ENCODE measurements at regions not wholly inside any gene's neighbourhood (a gene's known extent, or its start where the extent isn't known, plus 50 kb on each side); places are given as distances from the start of the nearest gene placed in this dataset.

- Histone ChIP-seq H3K9me2 (replicated peaks; ENCODE audit: insufficient read depth, low read length) (no peaks in the 10 kb centered on the region), H3F3A (ENCODE audit: insufficient read depth) (no peaks in the 10 kb centered on the region)
- no peak for TF ChIP-seq CTCF (IDR thresholded peaks at IDR 0.05; ENCODE audit: insufficient read depth, low read length, poor library complexity, severe bottlenecking)
- TF ChIP-seq EZH2phosphoT487 (conservative IDR thresholded peaks at IDR 0.05; ENCODE audit: low read length), result no peak
These were observed 171.6 kb upstream of the SORCS1 start for GRCh38 chr10:107336061-107336460.

GRCh38 chr10:107317592-107317991 lies 153.1 kb upstream of the SORCS1 start:
- TF ChIP-seq EZH2phosphoT487 (conservative IDR thresholded peaks at IDR 0.05; ENCODE audit: low read length) (no peak), CTCF (IDR thresholded peaks at IDR 0.05; ENCODE audit: insufficient read depth, low read length, poor library complexity, severe bottlenecking) (no peak)
- Histone ChIP-seq H3K4me2 (ENCODE audit: low read depth, low read length, poor library complexity, severe bottlenecking) (no peak overlapping the region), H3K9me3 (ENCODE audit: insufficient read depth, low read length) (0 out of 2 replicates have a peak, but pooled peaks cover 3% of the 10 kb centered on the region), H3K4me3 (ENCODE audit: insufficient read depth, low read length, poor library complexity, severe bottlenecking) (no peak overlapping the region), H3K9me2 (replicated peaks; ENCODE audit: insufficient read depth, low read length) (no peaks in the 10 kb centered on the region), H3K9ac (ENCODE audit: low read length) (no peak overlapping the region), H3K27me3 (ENCODE audit: low read length) (no peaks in the 10 kb centered on the region), H3K36me3 (ENCODE audit: low read length) (no peaks in the 10 kb centered on the region), H3K27ac (ENCODE audit: low read depth, low read length) (no peak overlapping the region), H3F3A (ENCODE audit: insufficient read depth) (no peaks in the 10 kb centered on the region), H2AFZ (ENCODE audit: low read depth, low read length, severe bottlenecking) (no peak overlapping the region), H3K79me2 (ENCODE audit: insufficient read depth, low read length) (no peaks in the 10 kb centered on the region), H4K20me1 (ENCODE audit: low read depth, low read length) (no peaks in the 10 kb centered on the region)

More at GRCh38 chr10:107336061-107336460, 171.6 kb upstream of the SORCS1 start:
- no peak overlapping the region for H3K4me3 ChIP-seq (ENCODE audit: insufficient read depth, low read length, poor library complexity, severe bottlenecking)
- no peaks in the 10 kb centered on the region for H4K20me1 ChIP-seq (ENCODE audit: low read depth, low read length)
- H3K27ac ChIP-seq (ENCODE audit: low read depth, low read length), result no peak overlapping the region
- no peaks in the 10 kb centered on the region for H3K79me2 ChIP-seq (ENCODE audit: insufficient read depth, low read length)
- no peak overlapping the region for H2AFZ ChIP-seq (ENCODE audit: low read depth, low read length, severe bottlenecking)
- no peaks in the 10 kb centered on the region for H3K9me3 ChIP-seq (ENCODE audit: insufficient read depth, low read length)
- no peak overlapping the region for H3K9ac ChIP-seq (ENCODE audit: low read length)
- no peaks in the 10 kb centered on the region for H3K36me3 ChIP-seq (ENCODE audit: low read length)
- H3K4me2 ChIP-seq (ENCODE audit: low read depth, low read length, poor library complexity, severe bottlenecking), result no peak overlapping the region
- H3K27me3 ChIP-seq (ENCODE audit: low read length), result no peaks in the 10 kb centered on the region

- Histone ChIP-seq H3K9me3 (ENCODE audit: insufficient read depth, low read length) (no peaks in the 10 kb centered on the region), H3K9me2 (replicated peaks; ENCODE audit: insufficient read depth, low read length) (no peaks in the 10 kb centered on the region), H3K27me3 (ENCODE audit: low read length) (no peaks in the 10 kb centered on the region), H3K4me2 (ENCODE audit: low read depth, low read length, poor library complexity, severe bottlenecking) (no peak overlapping the region), H3K27ac (ENCODE audit: low read depth, low read length) (no peak overlapping the region), H4K20me1 (ENCODE audit: low read depth, low read length) (no peaks in the 10 kb centered on the region), H3K36me3 (ENCODE audit: low read length) (no peaks in the 10 kb centered on the region), H3K9ac (ENCODE audit: low read length) (no peak overlapping the region), H3F3A (ENCODE audit: insufficient read depth) (no peaks in the 10 kb centered on the region), H2AFZ (ENCODE audit: low read depth, low read length, severe bottlenecking) (no peak overlapping the region), H3K79me2 (ENCODE audit: insufficient read depth, low read length) (no peaks in the 10 kb centered on the region), H3K4me3 (ENCODE audit: insufficient read depth, low read length, poor library complexity, severe bottlenecking) (no peak overlapping the region)
- TF ChIP-seq CTCF (IDR thresholded peaks at IDR 0.05; ENCODE audit: insufficient read depth, low read length, poor library complexity, severe bottlenecking) (no peak), EZH2phosphoT487 (conservative IDR thresholded peaks at IDR 0.05; ENCODE audit: low read length) (no peak)
These were observed 138.7 kb upstream of the SORCS1 start for GRCh38 chr10:107303203-107303602.
